DMS53 treated with DMSO at 0.1 percent for 48 hours (cell line): ENCODE measurements at regions not wholly inside any gene's neighbourhood (a gene's known extent, or its start where the extent isn't known, plus 50 kb on each side); places are given as distances from the start of the nearest gene placed in this dataset.
"Not testable (repeated sequence)": the region's sequence is repeated elsewhere in the genome, so short reads cannot be mapped to it uniquely, and the experiment has no call there.

Experiments used
- DNase-seq: peaks from one replicate; lab custom pipeline; 2025; ENCODE audit not compliant: unreplicated experiment; lab: John Stamatoyannopoulos, UW

GRCh38 chr9:12351293-12352044 lies 341.7 kb upstream of the TYRP1 start:
- DNase-seq = no peak

- no peak for DNase-seq
These were observed 341.2 kb upstream of the TYRP1 start for GRCh38 chr9:12352045-12352315.

- DNase-seq = no peak
These were observed 329.7 kb upstream of the TYRP1 start for GRCh38 chr9:12363439-12363838.

GRCh38 chr9:12368569-12368968 lies 324.6 kb upstream of the TYRP1 start:
- DNase-seq = no peak

GRCh38 chr9:12391839-12392509 lies 301.2 kb upstream of the TYRP1 start:
- no peak for DNase-seq

GRCh38 chr9:12394105-12394504 lies 299.1 kb upstream of the TYRP1 start:
- DNase-seq = no peak

- no peak for DNase-seq
These were observed 289.5 kb upstream of the TYRP1 start for GRCh38 chr9:12403721-12404120.

- no peak for DNase-seq
These were observed 279.2 kb upstream of the TYRP1 start for GRCh38 chr9:12413986-12414385.

- no peak for DNase-seq
These were observed 278.7 kb upstream of the TYRP1 start for GRCh38 chr9:12414514-12414913.

GRCh38 chr9:12415361-12415760 lies 277.8 kb upstream of the TYRP1 start:
- no peak for DNase-seq

GRCh38 chr9:12416716-12417115 lies 276.5 kb upstream of the TYRP1 start:
- no peak for DNase-seq

GRCh38 chr9:12424243-12424642 lies 268.9 kb upstream of the TYRP1 start:
- DNase-seq = no peak

GRCh38 chr9:12425878-12426864 lies 267.0 kb upstream of the TYRP1 start:
- peak; percentile 1 for DNase-seq

GRCh38 chr9:12439267-12439666 lies 253.9 kb upstream of the TYRP1 start:
- DNase-seq = no peak

GRCh38 chr9:12441080-12441479 lies 252.1 kb upstream of the TYRP1 start:
- DNase-seq = not testable (repeated sequence)

- no peak for DNase-seq
These were observed 251.7 kb upstream of the TYRP1 start for GRCh38 chr9:12441506-12441905.

GRCh38 chr9:12448246-12448645 lies 244.9 kb upstream of the TYRP1 start:
- DNase-seq = no peak

- DNase-seq = no peak
These were observed 235.9 kb upstream of the TYRP1 start for GRCh38 chr9:12457237-12457636.

- DNase-seq = no peak
These were observed 231.3 kb upstream of the TYRP1 start for GRCh38 chr9:12461763-12462460.

GRCh38 chr9:12462861-12463260 lies 230.3 kb upstream of the TYRP1 start:
- DNase-seq = no peak

- DNase-seq = no peak
These were observed 229.5 kb upstream of the TYRP1 start for GRCh38 chr9:12463641-12464040.
